22Rv1 (cell line): ENCODE measurements at regions not wholly inside any gene's neighbourhood (a gene's known extent, or its start where the extent isn't known, plus 50 kb on each side); places are given as distances from the start of the nearest gene placed in this dataset.

Experiments used
- CTCF ChIP-seq: fragments of 450-650 bp; IDR thresholded peaks from 2 replicates; pipeline ENCODE4 v1.5.1; 2017; ENCODE audit warnings: mild to moderate bottlenecking
- ZFX ChIP-seq: fragments of 450-650 bp; IDR thresholded peaks from 2 replicates; pipeline ENCODE4 v1.6.1; 2017; ENCODE audit warnings: antibody characterized with exemption, borderline replicate concordance

- no peak for TF ChIP-seq CTCF
- no peak for TF ChIP-seq ZFX
Measured at GRCh38 chr1:181151378-181152326, 63.2 kb downstream of the IER5 start.
